ENCODE measurements at regions not wholly inside any gene's neighbourhood (a gene's known extent, or its start where the extent isn't known, plus 50 kb on each side); places are given as distances from the start of the nearest gene placed in this dataset.

DNA sequence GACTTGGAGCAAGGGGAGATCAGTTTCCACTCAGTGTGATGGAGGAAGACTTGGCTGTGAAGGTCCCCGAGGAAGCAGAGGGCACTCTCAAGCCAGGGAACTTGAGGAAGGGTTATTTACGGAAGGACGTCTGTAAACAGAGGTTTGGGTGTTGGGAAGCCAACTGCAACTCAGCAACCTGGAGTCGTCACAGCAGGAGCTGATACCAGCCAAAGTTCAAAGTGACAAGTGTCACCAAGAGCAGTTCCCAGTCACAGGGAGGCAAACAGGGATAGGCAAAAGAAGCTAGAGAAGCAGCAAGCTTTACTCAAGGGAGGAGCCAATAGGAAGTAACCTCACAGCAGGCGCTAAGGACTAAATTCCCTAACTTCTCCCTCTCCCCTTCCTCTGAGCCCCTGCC is 205.5 kb downstream of the EFNB2 start:
- Mint-ChIP-seq H3K27ac (no peak overlapping the region), H3K27me3 (ENCODE audit: low read depth) (peaks cover 11% of the 10 kb centered on the region), H3K36me3 (ENCODE audit: low read depth) (no peaks in the 10 kb centered on the region)

DNA sequence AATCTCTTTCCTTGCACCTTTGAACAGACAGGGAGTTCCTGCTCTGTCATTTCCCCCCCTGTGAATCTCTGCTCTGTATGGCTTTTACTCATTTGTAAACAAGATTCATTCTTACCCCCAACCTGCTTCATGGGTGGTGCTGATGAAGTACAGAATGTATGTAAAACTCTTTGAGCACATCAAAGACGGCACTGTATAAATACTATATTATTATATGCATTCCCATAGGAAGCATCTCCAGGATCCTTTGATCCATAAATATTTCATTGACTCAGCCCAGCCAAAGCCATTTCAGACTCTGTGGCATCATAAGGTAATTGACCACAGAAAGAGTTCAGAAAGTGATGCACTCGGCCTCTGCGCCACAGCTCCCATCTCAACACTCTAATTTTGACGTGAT is 208.7 kb downstream of the EFNB2 start:
- H3K4me3 Mint-ChIP-seq: no peak overlapping the region
- no peaks in the 10 kb centered on the region for H3K4me1 Mint-ChIP-seq
- peaks cover 10% of the 10 kb centered on the region for H3K27me3 Mint-ChIP-seq (ENCODE audit: low read depth)
- no peak for TF ChIP-seq CTCF (IDR thresholded peaks at IDR 0.05; ENCODE audit: unreplicated experiment in 3 of 3)
- peaks cover 23% of the 10 kb centered on the region for H3K9me3 Mint-ChIP-seq
- H3K36me3 Mint-ChIP-seq (ENCODE audit: low read depth): peaks cover 7% of the 10 kb centered on the region
- H3K27ac Mint-ChIP-seq: no peak overlapping the region

More for the DNA sequence above, 205.5 kb downstream of the EFNB2 start:
- TF ChIP-seq CTCF (IDR thresholded peaks at IDR 0.05; ENCODE audit: unreplicated experiment in 3 of 3): no peak
- H3K9me3 Mint-ChIP-seq: no peaks in the 10 kb centered on the region
- H3K4me1 Mint-ChIP-seq: no peaks in the 10 kb centered on the region
- H3K4me3 Mint-ChIP-seq: no peak overlapping the region

DNA sequence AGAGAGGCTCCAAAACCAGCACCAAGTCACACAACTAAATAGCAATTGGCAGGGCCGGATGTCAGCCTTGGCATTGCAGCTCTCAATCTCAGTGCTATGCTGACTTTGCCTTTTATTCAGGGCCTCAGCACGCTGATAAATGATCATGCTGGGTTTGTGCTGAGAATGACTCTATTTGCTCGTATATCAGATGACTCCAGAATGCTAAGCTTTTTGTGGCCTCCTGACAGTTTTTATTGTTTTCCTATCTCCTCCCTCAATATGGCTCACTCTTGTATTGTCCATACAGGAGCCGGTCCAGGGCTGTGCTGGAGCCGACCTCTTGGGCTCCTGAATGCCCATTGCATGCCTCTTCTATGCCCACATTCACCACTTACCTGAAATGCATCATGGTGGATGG is 211.0 kb downstream of the EFNB2 start:
- Mint-ChIP-seq H3K9me3 (peaks cover 28% of the 10 kb centered on the region), H3K36me3 (ENCODE audit: low read depth) (peaks cover 8% of the 10 kb centered on the region), H3K4me1 (no peaks in the 10 kb centered on the region), H3K27ac (no peak overlapping the region), H3K4me3 (no peak overlapping the region), H3K27me3 (ENCODE audit: low read depth) (peaks cover 6% of the 10 kb centered on the region)
- no peak for TF ChIP-seq CTCF (IDR thresholded peaks at IDR 0.05; ENCODE audit: unreplicated experiment in 3 of 3)

GRCh38 chr13:106322628-106323027 is 212.8 kb downstream of the EFNB2 start:
- no peak overlapping the region for H3K27ac Mint-ChIP-seq
- TF ChIP-seq CTCF (IDR thresholded peaks at IDR 0.05; ENCODE audit: unreplicated experiment in 3 of 3): no peak
- H3K4me1 Mint-ChIP-seq: no peaks in the 10 kb centered on the region
- H3K4me3 Mint-ChIP-seq: no peak overlapping the region
- no peaks in the 10 kb centered on the region for H3K27me3 Mint-ChIP-seq (ENCODE audit: low read depth)
- peaks cover 28% of the 10 kb centered on the region for H3K9me3 Mint-ChIP-seq
- H3K36me3 Mint-ChIP-seq (ENCODE audit: low read depth): peaks cover 8% of the 10 kb centered on the region

- Mint-ChIP-seq H3K4me3 (no peak overlapping the region), H3K27me3 (ENCODE audit: low read depth) (no peaks in the 10 kb centered on the region), H3K9me3 (peaks cover 20% of the 10 kb centered on the region), H3K36me3 (ENCODE audit: low read depth) (peaks cover 8% of the 10 kb centered on the region), H3K27ac (no peak overlapping the region), H3K4me1 (no peaks in the 10 kb centered on the region)
- no peak for TF ChIP-seq CTCF (IDR thresholded peaks at IDR 0.05; ENCODE audit: unreplicated experiment in 3 of 3)
Observed at GRCh38 chr13:106318941-106319411, 216.5 kb downstream of the EFNB2 start.

- no peak overlapping the region for H3K27ac Mint-ChIP-seq
- H3K4me1 Mint-ChIP-seq: peaks cover 13% of the 10 kb centered on the region
- H3K4me3 Mint-ChIP-seq: no peak overlapping the region
- peaks cover 2% of the 10 kb centered on the region for H3K9me3 Mint-ChIP-seq
- H3K36me3 Mint-ChIP-seq (ENCODE audit: low read depth): no peaks in the 10 kb centered on the region
- H3K27me3 Mint-ChIP-seq (ENCODE audit: low read depth): no peaks in the 10 kb centered on the region
- no peak for TF ChIP-seq CTCF (IDR thresholded peaks at IDR 0.05; ENCODE audit: unreplicated experiment in 3 of 3)
Observed at GRCh38 chr13:106314417-106314816, 221.0 kb downstream of the EFNB2 start.
